Stimulated activated CD8-positive, alpha-beta memory T cell treated with anti-CD3 and anti-CD28 coated beads, Interleukin-12 subunit alpha, Interleukin-12 subunit beta, amount 100 ng/mL, for 24 hours (primary cell): ENCODE measurements at regions not wholly inside any gene's neighbourhood (a gene's known extent, or its start where the extent isn't known, plus 50 kb on each side); places are given as distances from the start of the nearest gene placed in this dataset.

Experiments
- DNase-seq: peaks from one replicate; pipeline ENCODE4 v3.0.0-alpha.2; 2020; ENCODE audit errors: extremely low read depth

- no peak for DNase-seq
Measured at GRCh38 chrX:20325786-20326388, 59.2 kb upstream of the RPS6KA3 start.

- DNase-seq: no peak
Measured at GRCh38 chrX:20322887-20323286, 56.2 kb upstream of the RPS6KA3 start.

- DNase-seq: no peak
Measured at GRCh38 chrX:20320461-20321159, 53.9 kb upstream of the RPS6KA3 start.

GRCh38 chrX:20319054-20319453 lies 52.3 kb upstream of the RPS6KA3 start:
- DNase-seq: no peak

- no peak for DNase-seq
Measured at GRCh38 chrX:20317873-20318272, 51.2 kb upstream of the RPS6KA3 start.
